Choroid plexus epithelial cell (primary cell): ENCODE measurements at regions not wholly inside any gene's neighbourhood (a gene's known extent, or its start where the extent isn't known, plus 50 kb on each side); places are given as distances from the start of the nearest gene placed in this dataset.
"Not testable (repeated sequence)": the region's sequence is repeated elsewhere in the genome, so short reads cannot be mapped to it uniquely, and the experiment has no call there.

ENCODE experiments used
- DNase-seq: peaks from one replicate; pipeline ENCODE4 v3.0.0-alpha.2; 2010; ENCODE audit warnings: low read depth
- H3K4me3 ChIP-seq: 2 replicates; pipeline ENCODE4 v1.5.1; 2011; ENCODE audit warnings: low read depth, mild to moderate bottlenecking, control low read depth, low read length, moderate library complexity
- CTCF ChIP-seq: conservative IDR thresholded peaks from 2 replicates; pipeline ENCODE4 v1.5.1; 2011; ENCODE audit warnings: low read depth, mild to moderate bottlenecking, control low read depth, inconsistent platforms, low read length, moderate library complexity

GRCh38 chr4:56148428-56148827 is 199.7 kb downstream of the CEP135 start:
- TF ChIP-seq CTCF: no peak
- H3K4me3 ChIP-seq: no peak overlapping the region
- no peak for DNase-seq

- no peak overlapping the region for H3K4me3 ChIP-seq
- peak; percentile 40 for DNase-seq
- TF ChIP-seq CTCF: no peak
Measured at GRCh38 chr4:56147371-56147770, 198.6 kb downstream of the CEP135 start.

GRCh38 chr4:56146956-56147355 is 198.2 kb downstream of the CEP135 start:
- no peak for TF ChIP-seq CTCF
- no peak overlapping the region for H3K4me3 ChIP-seq
- no peak for DNase-seq

- H3K4me3 ChIP-seq: no peak overlapping the region
- no peak for DNase-seq
- TF ChIP-seq CTCF: no peak
Measured at GRCh38 chr4:56142088-56142487, 193.3 kb downstream of the CEP135 start.

- no peak overlapping the region for H3K4me3 ChIP-seq
- TF ChIP-seq CTCF: no peak
- no peak for DNase-seq
Measured at GRCh38 chr4:56139241-56139827, 190.6 kb downstream of the CEP135 start.

- DNase-seq: peak; percentile 31
Measured at GRCh38 chr4:56134834-56135233, 186.1 kb downstream of the CEP135 start.

GRCh38 chr4:56134266-56134665 is 185.5 kb downstream of the CEP135 start:
- no peak overlapping the region for H3K4me3 ChIP-seq
- no peak for TF ChIP-seq CTCF
- peak; percentile 95 for DNase-seq

More at GRCh38 chr4:56134834-56135233, 186.1 kb downstream of the CEP135 start:
- H3K4me3 ChIP-seq: not testable (repeated sequence)
